Cardiac fibroblast (primary cell): ENCODE measurements at regions not wholly inside any gene's neighbourhood (a gene's known extent, or its start where the extent isn't known, plus 50 kb on each side); places are given as distances from the start of the nearest gene placed in this dataset.

Experiments used
- DNase-seq, 2 donors: peaks; one replicate each; pipeline versions ENCODE4 v3.0.0 to v3.0.0-alpha.2; 2010; ENCODE audit warnings: low read depth in 2 of 2
- H3K4me3 ChIP-seq, 2 donors: replicated peaks in 1 of 2; 1 replicate in 1 of 2; 2 replicates in 1 of 2; pipeline ENCODE4 v1.5.1; 2011; ENCODE audit warnings: low read depth in 2 of 2, low read length in 2 of 2, mild to moderate bottlenecking in 2 of 2, moderate library complexity in 1 of 2
- TF ChIP-seq, protein P1 (sequence below): IDR thresholded peaks from one replicate; pipeline ENCODE4 v1.5.1; 2011; ENCODE audit warnings: low read depth, mild to moderate bottlenecking, low read length, inconsistent platforms

GRCh38 chrX:113124693-113125092 lies 284.1 kb upstream of the AMOT start:
- no peak overlapping the region for H3K4me3 ChIP-seq
- no peak for DNase-seq
- TF ChIP-seq, protein P1, sequence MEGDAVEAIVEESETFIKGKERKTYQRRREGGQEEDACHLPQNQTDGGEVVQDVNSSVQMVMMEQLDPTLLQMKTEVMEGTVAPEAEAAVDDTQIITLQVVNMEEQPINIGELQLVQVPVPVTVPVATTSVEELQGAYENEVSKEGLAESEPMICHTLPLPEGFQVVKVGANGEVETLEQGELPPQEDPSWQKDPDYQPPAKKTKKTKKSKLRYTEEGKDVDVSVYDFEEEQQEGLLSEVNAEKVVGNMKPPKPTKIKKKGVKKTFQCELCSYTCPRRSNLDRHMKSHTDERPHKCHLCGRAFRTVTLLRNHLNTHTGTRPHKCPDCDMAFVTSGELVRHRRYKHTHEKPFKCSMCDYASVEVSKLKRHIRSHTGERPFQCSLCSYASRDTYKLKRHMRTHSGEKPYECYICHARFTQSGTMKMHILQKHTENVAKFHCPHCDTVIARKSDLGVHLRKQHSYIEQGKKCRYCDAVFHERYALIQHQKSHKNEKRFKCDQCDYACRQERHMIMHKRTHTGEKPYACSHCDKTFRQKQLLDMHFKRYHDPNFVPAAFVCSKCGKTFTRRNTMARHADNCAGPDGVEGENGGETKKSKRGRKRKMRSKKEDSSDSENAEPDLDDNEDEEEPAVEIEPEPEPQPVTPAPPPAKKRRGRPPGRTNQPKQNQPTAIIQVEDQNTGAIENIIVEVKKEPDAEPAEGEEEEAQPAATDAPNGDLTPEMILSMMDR = no peak

GRCh38 chrX:113075521-113075920 lies 234.9 kb upstream of the AMOT start:
- no peak for DNase-seq
- TF ChIP-seq, protein P1 = no peak
- no peak overlapping the region for H3K4me3 ChIP-seq

DNA sequence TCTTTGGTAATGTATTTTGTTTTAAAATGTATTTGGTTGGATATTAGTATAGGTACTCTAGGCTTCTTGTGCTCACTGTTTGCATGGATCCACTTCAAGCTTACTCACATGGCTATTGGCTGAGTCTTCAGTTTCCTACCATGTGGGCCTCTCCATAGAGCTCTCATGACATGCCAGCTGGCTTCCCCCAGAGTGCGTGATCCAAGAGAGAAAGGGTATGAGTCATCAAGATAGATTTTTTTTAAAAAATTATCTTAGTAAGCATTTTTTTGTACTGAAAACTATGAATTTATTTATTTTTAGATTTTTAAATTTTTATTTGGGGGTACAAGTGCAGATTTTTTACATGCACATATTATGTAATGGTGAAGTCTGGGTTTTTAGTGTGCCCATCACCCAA lies 219.1 kb upstream of the AMOT start:
- H3K4me3 ChIP-seq = no peak overlapping the region
- peak in 1 of 2 donors; percentile 0 for DNase-seq
- TF ChIP-seq, protein P1 = no peak

DNA sequence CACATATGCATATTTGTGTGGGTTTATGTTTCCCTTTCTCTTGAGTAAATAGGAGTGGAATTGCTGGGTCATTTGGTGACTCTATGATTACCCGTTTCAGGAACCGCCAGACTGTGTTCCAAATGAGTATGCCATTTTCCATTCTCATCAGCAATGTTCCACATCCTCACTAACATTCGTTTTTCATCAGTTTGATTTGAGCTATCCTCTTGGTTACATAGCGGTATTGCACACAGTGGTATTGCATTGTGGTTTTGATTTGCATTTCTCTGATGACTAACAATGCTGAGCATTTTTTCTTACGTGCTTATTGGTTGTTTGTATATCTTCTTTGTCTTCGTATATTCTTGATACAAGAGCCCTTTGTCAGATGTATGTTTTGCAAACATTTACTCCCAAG lies 218.0 kb upstream of the AMOT start:
- DNase-seq = no peak
- H3K4me3 ChIP-seq = no peak overlapping the region
- TF ChIP-seq, protein P1 = no peak

DNA sequence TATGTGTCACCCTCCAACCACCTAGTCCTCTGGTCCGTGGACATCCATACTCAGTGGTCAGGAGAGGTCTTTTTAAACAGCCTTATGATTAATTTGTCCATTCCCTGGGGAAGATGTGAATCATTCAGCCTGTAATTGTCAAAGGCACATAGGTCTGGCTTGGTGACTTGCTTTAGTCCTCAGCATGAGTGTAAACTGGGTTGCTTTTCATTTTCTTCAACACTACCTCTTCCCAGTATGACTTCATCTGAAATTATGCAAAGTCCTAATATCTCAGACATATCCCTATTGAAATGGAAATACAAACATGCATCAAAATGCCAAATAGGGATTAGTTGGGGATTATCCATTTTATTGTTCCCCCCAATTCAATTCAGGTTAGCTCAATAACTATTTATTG lies 208.3 kb upstream of the AMOT start:
- TF ChIP-seq, protein P1 = no peak
- no peak for DNase-seq
- no peak overlapping the region for H3K4me3 ChIP-seq

GRCh38 chrX:113048480-113048879 lies 207.8 kb upstream of the AMOT start:
- TF ChIP-seq, protein P1 = no peak
- no peak for DNase-seq
- H3K4me3 ChIP-seq = no peak overlapping the region

DNA sequence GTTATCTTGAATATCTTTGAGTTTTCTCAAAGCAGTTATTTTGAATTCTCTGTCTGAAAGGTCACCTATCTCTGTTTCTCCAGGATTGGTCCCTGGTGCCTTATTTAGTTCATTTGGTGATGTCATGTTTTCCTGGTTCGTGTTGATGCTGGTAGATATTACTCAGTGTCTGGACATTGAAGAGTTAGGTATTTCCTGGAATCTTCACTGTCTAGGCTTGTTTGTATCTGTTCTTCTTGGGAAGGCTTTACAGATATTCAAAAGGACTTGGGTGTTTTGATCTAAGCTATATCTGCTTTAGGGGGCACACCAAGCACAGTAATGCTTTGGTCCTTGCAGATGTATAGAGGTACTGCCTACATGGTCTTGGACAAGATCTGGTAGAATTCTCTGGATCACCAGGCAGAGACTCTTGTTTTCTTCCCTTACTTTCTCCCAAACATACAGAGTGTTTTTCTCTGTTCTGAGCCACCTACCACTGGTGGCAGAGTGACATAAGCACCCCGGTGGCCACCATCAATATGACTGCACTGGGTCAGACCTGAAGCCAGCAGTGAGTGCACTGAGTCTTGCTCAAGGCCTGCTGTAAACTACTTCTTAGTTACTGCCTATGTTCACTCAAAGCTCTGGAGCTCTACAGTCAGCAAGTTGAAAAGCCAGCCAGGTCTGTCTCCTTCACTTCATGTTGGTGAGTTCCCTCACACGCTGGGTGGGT lies 193.5 kb upstream of the AMOT start:
- TF ChIP-seq, protein P1 = no peak
- H3K4me3 ChIP-seq = no peak overlapping the region
- DNase-seq = no peak
